Lower leg skin (tissue), 4 donors: ENCODE measurements at regions not wholly inside any gene's neighbourhood (a gene's known extent, or its start where the extent isn't known, plus 50 kb on each side); places are given as distances from the start of the nearest gene placed in this dataset.

Experiments used
- DNase-seq, 2 donors: peaks; one replicate each; pipeline ENCODE4 v3.0.0-alpha.2; 2019; ENCODE audit warnings: low spot score in 2 of 2
- H3K4me3 ChIP-seq: fragments of 200-600 bp; sonication (generic); 2 replicates; pipeline ENCODE4 v1.5.1; 2017; ENCODE audit warnings: mild to moderate bottlenecking, low read depth; ENCODE audit not compliant: poor library complexity, severe bottlenecking
- POLR2A ChIP-seq, 2 donors: fragments of 450-650 bp; IDR thresholded peaks; one replicate each; pipeline ENCODE4 v1.6.1; 2016 to 2017; ENCODE audit warnings: antibody characterized with exemption in 2 of 2, mild to moderate bottlenecking in 1 of 2, moderate library complexity in 1 of 2
- WGBS, 2 donors: methylation state at CpG; one replicate each; pipeline ENCODE4 v1.1.5; 2018; 5-methylcytosine and 5-hydroxymethylcytosine counted together
- intact Hi-C: fragments of 100-400 bp; cut with DNase I; formaldehyde crosslinking; loops from one replicate; pipeline ENCODE4 v1.15.0; 2023; ENCODE audit warnings: low total_unique reads
- TF ChIP-seq, protein P1 (sequence below), 3 donors: fragments of 450-650 bp; IDR thresholded peaks; one replicate each; pipeline ENCODE4 v1.5.1; 2016; ENCODE audit warnings: antibody characterized with exemption in 3 of 3, mild to moderate bottlenecking in 3 of 3, moderate library complexity in 2 of 3

DNA sequence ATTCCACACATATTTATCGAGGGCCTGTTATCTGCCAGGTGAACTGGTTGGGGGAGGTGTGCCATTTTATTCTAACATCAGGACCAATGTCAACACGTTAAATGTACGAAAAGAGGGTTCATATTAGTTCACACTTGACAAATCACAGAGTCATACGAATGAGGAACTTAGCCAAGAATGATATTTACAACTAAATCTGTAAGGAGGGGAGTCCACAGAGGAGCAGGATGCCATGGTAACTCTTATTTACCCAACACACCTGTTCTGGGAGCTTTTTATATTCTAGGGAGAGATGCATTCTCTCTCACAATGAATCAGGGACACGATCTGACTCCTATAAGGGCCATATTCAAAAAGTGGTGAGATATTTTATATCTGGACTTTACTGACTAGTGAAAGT is 144.1 kb downstream of the CDC42EP3 start:
- no peak for DNase-seq
- no peak for TF ChIP-seq POLR2A (IDR thresholded peaks at IDR 0.05)
- TF ChIP-seq, protein P1, sequence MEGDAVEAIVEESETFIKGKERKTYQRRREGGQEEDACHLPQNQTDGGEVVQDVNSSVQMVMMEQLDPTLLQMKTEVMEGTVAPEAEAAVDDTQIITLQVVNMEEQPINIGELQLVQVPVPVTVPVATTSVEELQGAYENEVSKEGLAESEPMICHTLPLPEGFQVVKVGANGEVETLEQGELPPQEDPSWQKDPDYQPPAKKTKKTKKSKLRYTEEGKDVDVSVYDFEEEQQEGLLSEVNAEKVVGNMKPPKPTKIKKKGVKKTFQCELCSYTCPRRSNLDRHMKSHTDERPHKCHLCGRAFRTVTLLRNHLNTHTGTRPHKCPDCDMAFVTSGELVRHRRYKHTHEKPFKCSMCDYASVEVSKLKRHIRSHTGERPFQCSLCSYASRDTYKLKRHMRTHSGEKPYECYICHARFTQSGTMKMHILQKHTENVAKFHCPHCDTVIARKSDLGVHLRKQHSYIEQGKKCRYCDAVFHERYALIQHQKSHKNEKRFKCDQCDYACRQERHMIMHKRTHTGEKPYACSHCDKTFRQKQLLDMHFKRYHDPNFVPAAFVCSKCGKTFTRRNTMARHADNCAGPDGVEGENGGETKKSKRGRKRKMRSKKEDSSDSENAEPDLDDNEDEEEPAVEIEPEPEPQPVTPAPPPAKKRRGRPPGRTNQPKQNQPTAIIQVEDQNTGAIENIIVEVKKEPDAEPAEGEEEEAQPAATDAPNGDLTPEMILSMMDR (IDR thresholded peaks at IDR 0.05) = no peak
- no peak overlapping the region for H3K4me3 ChIP-seq
- intact Hi-C loops = no loop called here
- 82 to 87% methylated on average over 5 of the region's 5 CpGs for WGBS, 2 donors

DNA sequence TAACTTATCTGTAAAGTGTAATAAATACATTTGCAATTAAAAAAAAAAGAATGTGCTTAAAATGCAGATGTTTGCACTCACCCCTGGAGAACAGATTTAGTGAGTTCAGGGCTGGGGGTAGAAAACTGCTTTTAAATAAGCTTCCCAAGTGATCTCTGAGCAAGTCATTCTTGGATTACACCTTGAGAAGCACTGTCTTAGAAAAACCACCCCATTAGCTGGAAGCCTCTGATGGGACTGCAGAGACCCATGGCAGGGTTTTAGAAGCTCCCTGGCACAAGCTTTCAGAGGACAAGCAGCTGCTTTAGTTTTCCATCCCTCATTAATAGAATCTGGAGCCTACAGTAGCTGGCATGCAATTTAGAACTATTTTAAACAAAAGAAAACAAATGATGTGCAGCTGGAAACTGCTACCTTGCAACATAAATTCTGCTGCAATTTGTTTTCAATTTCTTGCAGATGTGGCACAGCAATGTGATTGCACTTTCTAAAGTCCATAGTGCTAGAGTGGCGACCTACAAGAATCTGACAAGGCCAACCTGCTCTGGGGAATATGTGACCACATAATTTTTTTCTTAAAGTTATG is 141.5 kb downstream of the CDC42EP3 start:
- 82 to 84% methylated on average over 1 of the region's 1 CpG for WGBS, 2 donors
- DNase-seq = no peak
- intact Hi-C loops = no loop called here
- TF ChIP-seq, protein P1 (IDR thresholded peaks at IDR 0.05) = no peak
- no peak for TF ChIP-seq POLR2A (IDR thresholded peaks at IDR 0.05)
- H3K4me3 ChIP-seq = no peak overlapping the region

DNA sequence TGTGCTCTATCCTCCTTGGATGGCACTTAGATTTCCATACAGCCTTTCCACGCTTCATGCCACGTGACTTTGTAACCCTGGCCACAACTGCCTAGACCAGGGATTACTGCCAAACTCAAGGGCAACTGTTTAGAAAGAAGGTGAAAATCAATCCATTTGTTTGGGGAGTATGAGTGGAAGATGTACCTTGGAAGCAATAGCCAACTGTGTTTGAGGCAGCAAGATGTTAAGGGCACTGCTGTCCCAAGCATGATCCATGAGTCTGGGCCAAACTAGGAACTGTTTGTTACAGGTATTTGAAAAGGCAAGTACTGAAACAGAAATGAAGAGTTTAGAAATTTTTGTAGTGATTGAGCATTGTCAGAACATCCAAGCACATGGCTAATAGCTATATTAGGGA is 138.9 kb downstream of the CDC42EP3 start:
- WGBS, 2 donors = 97 to 98% methylated on average over 2 of the region's 2 CpGs

DNA sequence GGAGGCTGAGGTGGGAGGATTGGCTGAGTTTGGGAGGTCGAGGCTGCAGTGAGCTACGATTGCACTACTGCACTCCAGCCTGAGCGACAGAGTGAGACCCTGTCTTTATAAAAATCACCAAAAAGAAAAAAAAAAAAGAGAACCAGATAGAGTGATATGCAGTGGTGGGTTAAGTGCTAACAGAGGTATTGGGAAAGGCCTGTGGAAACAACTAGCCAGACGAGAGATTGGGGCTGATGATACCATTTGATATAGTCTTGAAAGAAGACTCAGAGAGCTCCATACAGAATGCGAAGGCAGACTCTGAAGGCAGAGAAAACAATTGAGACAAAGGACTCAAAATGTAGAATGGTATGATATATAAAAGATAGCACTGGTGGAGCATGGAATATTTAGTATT is 134.1 kb downstream of the CDC42EP3 start:
- WGBS, 2 donors = 94 to 97% methylated on average over 5 of the region's 5 CpGs
- intact Hi-C loops = no loop called here
- H3K4me3 ChIP-seq = no peak overlapping the region
- TF ChIP-seq POLR2A (IDR thresholded peaks at IDR 0.05) = no peak
- TF ChIP-seq, protein P1 (IDR thresholded peaks at IDR 0.05) = no peak
- DNase-seq = no peak

More for the DNA sequence above, 138.9 kb downstream of the CDC42EP3 start:
- intact Hi-C loops = no loop called here
- no peak overlapping the region for H3K4me3 ChIP-seq
- TF ChIP-seq, protein P1 (IDR thresholded peaks at IDR 0.05) = no peak
- no peak for TF ChIP-seq POLR2A (IDR thresholded peaks at IDR 0.05)
- DNase-seq = no peak

DNA sequence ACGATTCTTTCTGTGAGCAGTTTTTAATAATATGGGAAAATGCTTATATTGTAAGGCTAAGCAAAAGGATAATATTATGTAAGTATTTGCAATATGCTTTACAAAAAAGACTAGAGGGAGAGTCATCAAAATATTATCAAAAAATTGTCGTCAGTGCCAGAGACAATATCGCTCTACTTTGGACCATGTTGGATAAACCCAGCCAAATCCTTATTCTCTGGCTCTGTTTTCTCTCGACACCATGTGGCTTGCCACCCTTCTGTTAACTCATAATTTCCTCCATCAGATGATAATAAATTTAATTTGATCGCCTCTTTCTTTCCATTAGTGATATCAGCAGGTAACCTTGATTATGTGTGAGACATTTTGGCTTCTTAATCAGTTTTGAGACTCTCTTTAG is 129.9 kb downstream of the CDC42EP3 start:
- intact Hi-C loops = no loop called here
- 64 to 83% methylated on average over 5 of the region's 5 CpGs for WGBS, 2 donors
- no peak for TF ChIP-seq POLR2A (IDR thresholded peaks at IDR 0.05)
- TF ChIP-seq, protein P1 (IDR thresholded peaks at IDR 0.05) = no peak
- no peak for DNase-seq
- H3K4me3 ChIP-seq = no peak overlapping the region

DNA sequence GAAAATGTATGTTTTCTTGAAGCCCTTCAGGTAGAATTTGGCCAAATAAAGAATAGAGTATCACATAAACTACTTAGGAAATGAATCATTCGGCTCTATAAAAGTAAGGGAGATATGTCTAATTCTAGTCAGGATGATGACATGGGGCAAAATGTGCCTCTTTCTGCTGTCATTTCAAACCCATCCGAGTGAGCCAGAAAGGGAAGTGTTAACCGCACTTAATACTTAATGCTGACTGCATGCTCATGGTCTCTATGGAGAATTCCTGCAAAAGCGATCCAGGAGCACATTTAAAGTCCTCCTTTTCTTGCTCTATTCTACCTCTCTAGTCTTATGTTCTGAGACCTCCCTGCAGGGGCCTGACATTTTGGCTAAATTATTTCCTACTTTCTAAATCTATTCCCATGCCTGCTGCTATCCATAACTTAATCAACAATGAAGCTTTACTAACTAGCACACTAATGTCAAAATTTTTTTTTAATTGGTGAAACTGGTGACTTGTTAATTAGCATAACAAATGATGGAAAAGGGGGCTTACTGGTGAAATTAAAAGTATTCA is 127.4 kb downstream of the CDC42EP3 start:
- TF ChIP-seq, protein P1 (IDR thresholded peaks at IDR 0.05) = no peak
- TF ChIP-seq POLR2A (IDR thresholded peaks at IDR 0.05) = no peak
- no peak overlapping the region for H3K4me3 ChIP-seq
- intact Hi-C loops = no loop called here
- no peak for DNase-seq
- WGBS, 2 donors = 86 to 90% methylated on average over 4 of the region's 4 CpGs
